K562 (cell line): ENCODE measurements at regions not wholly inside any gene's neighbourhood (a gene's known extent, or its start where the extent isn't known, plus 50 kb on each side); places are given as distances from the start of the nearest gene placed in this dataset.

Experiments
- ELK3 ChIP-seq: fragments of 450-650 bp; formaldehyde crosslinking; IDR thresholded peaks from 2 replicates; pipeline ENCODE4 v1.4.0; 2020; ENCODE audit warnings: mild to moderate bottlenecking
- NFE2L1 ChIP-seq: fragments of 450-650 bp; IDR thresholded peaks from 2 replicates; pipeline ENCODE4 v1.6.1; 2016; ENCODE audit warnings: missing genetic modification characterization, low read depth, mild to moderate bottlenecking, missing compliant biosample characterization, moderate library complexity, borderline replicate concordance
- NFXL1 ChIP-seq: fragments of 450-650 bp; formaldehyde crosslinking; IDR thresholded peaks from 2 replicates; pipeline ENCODE4 v1.4.0; 2021; ENCODE audit warnings: mild to moderate bottlenecking
- NR2C1 ChIP-seq, 2 experiments: fragments of 450-650 bp; IDR thresholded peaks; 2 replicates each; pipeline ENCODE4 v1.6.1; 2017; ENCODE audit warnings: mild to moderate bottlenecking in 2 of 2, antibody characterized with exemption in 1 of 2, inconsistent platforms in 1 of 2, missing compliant biosample characterization in 1 of 2, missing genetic modification characterization in 1 of 2
- SFPQ ChIP-seq: fragments of 200-400 bp; formaldehyde crosslinking; IDR thresholded peaks from 2 replicates; pipeline ENCODE4 v1.6.1; 2017; ENCODE audit warnings: mild to moderate bottlenecking, low read depth, low read length, moderate library complexity
- USF1 ChIP-seq: sonication (generic); formaldehyde crosslinking; IDR thresholded peaks from 2 replicates; pipeline ENCODE4 v1.9.0; 2022; ENCODE audit warnings: mild to moderate bottlenecking, missing genetic modification reagents
- YY1 ChIP-seq, 3 experiments: IDR thresholded peaks; 2 replicates each; pipeline ENCODE4 v1.6.1; 2011; ENCODE audit warnings: low read length in 2 of 3, mild to moderate bottlenecking in 2 of 3, moderate library complexity in 2 of 3, borderline replicate concordance in 1 of 3, control low read depth in 1 of 3, low read depth in 1 of 3; ENCODE audit not compliant: insufficient read depth in 3 of 3, insufficient replicate concordance in 2 of 3, control insufficient read depth in 1 of 3, insufficient read length in 1 of 3; ENCODE audit errors: extremely low read depth in 1 of 3
- ZFP91 ChIP-seq: sonication (generic); formaldehyde crosslinking; IDR thresholded peaks from 2 replicates; pipeline ENCODE4 v1.8.0; 2022; ENCODE audit warnings: mild to moderate bottlenecking, missing genetic modification reagents
- ZNF280B ChIP-seq: fragments of 250-450 bp; sonication (Bioruptor Pico); IDR thresholded peaks from 2 replicates; pipeline ENCODE4 v1.5.1; 2021; ENCODE audit warnings: mild to moderate bottlenecking
- ZNF282 ChIP-seq: sonication (generic); formaldehyde crosslinking; IDR thresholded peaks from 2 replicates; pipeline ENCODE4 v1.8.1; 2023; ENCODE audit warnings: missing genetic modification reagents
- ZNF398 ChIP-seq: fragments of 250-450 bp; sonication (Bioruptor Pico); IDR thresholded peaks from 2 replicates; pipeline ENCODE4 v1.8.0; 2021; ENCODE audit warnings: moderate library complexity, mild to moderate bottlenecking, inconsistent platforms

- TF ChIP-seq SFPQ, result no peak
- no peak for TF ChIP-seq ELK3 (CRISPR knock-in tag)
- peak; percentile 27; the same call in 1 of the 2 replicates for TF ChIP-seq ZFP91 (CRISPR knock-in tag)
- TF ChIP-seq NR2C1 (IDR thresholded peaks at IDR 0.05), result no peak
- no peak for TF ChIP-seq NR2C1 (tag; IDR thresholded peaks at IDR 0.05)
- TF ChIP-seq ZNF280B (CRISPR knock-in tag), result no peak
- TF ChIP-seq ZNF398, result no peak
- TF ChIP-seq ZNF282 (CRISPR knock-in tag), result no peak
- TF ChIP-seq YY1 (IDR thresholded peaks at IDR 0.05; ENCODE audit: borderline replicate concordance in 1 of 3, control insufficient read depth in 1 of 3, extremely low read depth in 1 of 3, insufficient read depth in 3 of 3, insufficient read length in 1 of 3, insufficient replicate concordance in 2 of 3, low read depth in 1 of 3, low read length in 2 of 3), result no peak
- TF ChIP-seq NFE2L1 (tag), result no peak
- TF ChIP-seq NFXL1 (CRISPR knock-in tag), result no peak
- peak; percentile 11; the same call in 1 of the 2 replicates for TF ChIP-seq USF1
Measured at GRCh38 chr22:22743128-22743760, 98.8 kb downstream of the GGTLC2 start (continued).
